SK-N-SH treated with all-trans-retinoic acid at 6 μM for 48 hours (cell line): ENCODE measurements at regions not wholly inside any gene's neighbourhood (a gene's known extent, or its start where the extent isn't known, plus 50 kb on each side); places are given as distances from the start of the nearest gene placed in this dataset.

Experiments used
- ATAC-seq: fragments of 200-7000 bp; cut with Tn5 transposase; 3 replicates; pipeline ENCODE4 v1.9.1; 2020; ENCODE audit warnings: mild to moderate bottlenecking, moderate library complexity
- ARNTL ChIP-seq: fragments of 450-650 bp; formaldehyde crosslinking; IDR thresholded peaks from 2 replicates; pipeline ENCODE4 v1.5.0; 2020; ENCODE audit warnings: low read depth, mild to moderate bottlenecking, moderate library complexity, borderline replicate concordance
- BACH2 ChIP-seq: fragments of 250-450 bp; sonication (Bioruptor Pico); IDR thresholded peaks from 2 replicates; pipeline ENCODE4 v1.9.0; 2021; ENCODE audit warnings: mild to moderate bottlenecking, borderline replicate concordance
- CREB5 ChIP-seq: fragments of 250-450 bp; sonication (Bioruptor Pico); IDR thresholded peaks from 2 replicates; pipeline ENCODE4 v1.5.1; 2020; ENCODE audit warnings: low read depth, mild to moderate bottlenecking, moderate library complexity
- CSDC2 ChIP-seq: fragments of 250-450 bp; sonication (Bioruptor Pico); IDR thresholded peaks from 2 replicates; pipeline ENCODE4 v1.5.0; 2020; ENCODE audit warnings: mild to moderate bottlenecking, moderate library complexity
- ESRRG ChIP-seq: fragments of 250-450 bp; sonication (Bioruptor Pico); IDR thresholded peaks from 2 replicates; pipeline ENCODE4 v1.6.1; 2021; ENCODE audit warnings: mild to moderate bottlenecking
- GLIS3 ChIP-seq: fragments of 250-450 bp; sonication (Bioruptor Pico); IDR thresholded peaks from 2 replicates; pipeline ENCODE4 v1.5.0; 2020; ENCODE audit warnings: mild to moderate bottlenecking, moderate library complexity
- ISL1 ChIP-seq: fragments of 250-450 bp; sonication (Bioruptor Pico); IDR thresholded peaks from 2 replicates; pipeline ENCODE4 v2.1.2; 2022; ENCODE audit warnings: mild to moderate bottlenecking, moderate library complexity
- OSR1 ChIP-seq: fragments of 250-450 bp; sonication (Bioruptor Pico); IDR thresholded peaks from 2 replicates; pipeline ENCODE4 v1.8.0; 2022; ENCODE audit warnings: moderate library complexity, mild to moderate bottlenecking, inconsistent platforms
- PATZ1 ChIP-seq: fragments of 250-450 bp; sonication (Bioruptor Pico); IDR thresholded peaks from 2 replicates; pipeline ENCODE4 v1.8.0; 2020; ENCODE audit warnings: mild to moderate bottlenecking, moderate library complexity, borderline replicate concordance
- POU6F1 ChIP-seq: fragments of 250-450 bp; sonication (Bioruptor Pico); IDR thresholded peaks from 2 replicates; pipeline ENCODE4 v1.8.0; 2021; ENCODE audit warnings: low read depth, mild to moderate bottlenecking, moderate library complexity, borderline replicate concordance
- PPARA ChIP-seq: fragments of 250-450 bp; sonication (Bioruptor Pico); IDR thresholded peaks from 2 replicates; pipeline ENCODE4 v1.5.0; 2020; ENCODE audit warnings: mild to moderate bottlenecking, borderline replicate concordance
- RARB ChIP-seq: fragments of 250-450 bp; sonication (Bioruptor Pico); IDR thresholded peaks from 2 replicates; pipeline ENCODE4 v1.8.0; 2021; ENCODE audit warnings: mild to moderate bottlenecking, moderate library complexity
- SNAI2 ChIP-seq: fragments of 250-450 bp; sonication (Bioruptor Pico); IDR thresholded peaks from 2 replicates; pipeline ENCODE4 v1.5.0; 2020; ENCODE audit warnings: mild to moderate bottlenecking, moderate library complexity
- TCF4 ChIP-seq: fragments of 250-450 bp; sonication (Bioruptor Pico); IDR thresholded peaks from 2 replicates; pipeline ENCODE4 v1.8.0; 2021; ENCODE audit warnings: mild to moderate bottlenecking, moderate library complexity, borderline replicate concordance
- TOX ChIP-seq: fragments of 250-450 bp; sonication (Bioruptor Pico); IDR thresholded peaks from 2 replicates; pipeline ENCODE4 v1.8.0; 2021; ENCODE audit warnings: mild to moderate bottlenecking, moderate library complexity, borderline replicate concordance
- TSHZ2 ChIP-seq: fragments of 250-450 bp; sonication (Bioruptor Pico); IDR thresholded peaks from 2 replicates; pipeline ENCODE4 v1.5.0; 2020; ENCODE audit warnings: mild to moderate bottlenecking, moderate library complexity
- ZC3H10 ChIP-seq: fragments of 250-450 bp; sonication (Bioruptor Pico); IDR thresholded peaks from 2 replicates; pipeline ENCODE4 v1.5.1; 2021; ENCODE audit warnings: mild to moderate bottlenecking, moderate library complexity
- ZFP3 ChIP-seq: fragments of 250-450 bp; sonication (Bioruptor Pico); IDR thresholded peaks from 2 replicates; pipeline ENCODE4 v1.5.0; 2020; ENCODE audit warnings: mild to moderate bottlenecking, moderate library complexity
- ZFP30 ChIP-seq: fragments of 450-650 bp; formaldehyde crosslinking; IDR thresholded peaks from 2 replicates; pipeline ENCODE4 v1.5.0; 2022; ENCODE audit warnings: mild to moderate bottlenecking, moderate library complexity
- ZNF565 ChIP-seq: fragments of 450-650 bp; formaldehyde crosslinking; conservative IDR thresholded peaks from 2 replicates; pipeline ENCODE4 v1.5.0; 2020; ENCODE audit warnings: low read depth, mild to moderate bottlenecking, moderate library complexity
- ZNF70 ChIP-seq: fragments of 450-650 bp; formaldehyde crosslinking; IDR thresholded peaks from 2 replicates; pipeline ENCODE4 v1.5.0; 2020; ENCODE audit warnings: mild to moderate bottlenecking, moderate library complexity
- ZNF8 ChIP-seq: fragments of 450-650 bp; formaldehyde crosslinking; IDR thresholded peaks from 2 replicates; pipeline ENCODE4 v1.5.0; 2020; ENCODE audit warnings: mild to moderate bottlenecking, moderate library complexity
- TF ChIP-seq, protein P1 (sequence below): fragments of 250-450 bp; sonication (Bioruptor Pico); IDR thresholded peaks from 2 replicates; pipeline ENCODE4 v1.5.1; 2021; ENCODE audit warnings: mild to moderate bottlenecking, moderate library complexity

DNA sequence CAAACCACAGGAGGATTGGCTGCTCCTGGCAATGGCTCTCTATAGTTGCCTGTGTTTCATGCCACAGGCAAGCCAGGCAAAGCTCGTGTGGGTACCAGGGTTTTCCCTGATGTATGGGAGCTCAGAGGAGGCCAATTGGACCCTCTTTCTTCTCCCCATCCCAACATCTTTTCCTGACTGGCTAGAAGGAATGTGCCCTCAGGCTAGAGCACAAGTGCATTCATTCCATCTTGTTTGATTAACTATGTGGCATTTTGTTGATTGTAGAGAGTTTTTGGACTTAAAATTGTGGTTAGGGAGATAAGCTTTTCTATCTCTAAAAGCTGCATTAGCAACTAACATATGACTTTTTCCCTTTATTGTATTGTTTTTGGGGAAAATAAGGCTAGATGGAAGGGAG is 561.3 kb downstream of the PSAT1 start:
- no peak for TF ChIP-seq PPARA
- no peak for TF ChIP-seq OSR1
- no peak for TF ChIP-seq POU6F1 (CRISPR knock-in tag)
- TF ChIP-seq ARNTL (CRISPR knock-in tag) = no peak
- TF ChIP-seq ZNF70 (CRISPR knock-in tag) = no peak
- no peak for TF ChIP-seq ZFP3
- no peak for TF ChIP-seq PATZ1 (CRISPR knock-in tag)
- TF ChIP-seq RARB = no peak
- TF ChIP-seq, protein P1, sequence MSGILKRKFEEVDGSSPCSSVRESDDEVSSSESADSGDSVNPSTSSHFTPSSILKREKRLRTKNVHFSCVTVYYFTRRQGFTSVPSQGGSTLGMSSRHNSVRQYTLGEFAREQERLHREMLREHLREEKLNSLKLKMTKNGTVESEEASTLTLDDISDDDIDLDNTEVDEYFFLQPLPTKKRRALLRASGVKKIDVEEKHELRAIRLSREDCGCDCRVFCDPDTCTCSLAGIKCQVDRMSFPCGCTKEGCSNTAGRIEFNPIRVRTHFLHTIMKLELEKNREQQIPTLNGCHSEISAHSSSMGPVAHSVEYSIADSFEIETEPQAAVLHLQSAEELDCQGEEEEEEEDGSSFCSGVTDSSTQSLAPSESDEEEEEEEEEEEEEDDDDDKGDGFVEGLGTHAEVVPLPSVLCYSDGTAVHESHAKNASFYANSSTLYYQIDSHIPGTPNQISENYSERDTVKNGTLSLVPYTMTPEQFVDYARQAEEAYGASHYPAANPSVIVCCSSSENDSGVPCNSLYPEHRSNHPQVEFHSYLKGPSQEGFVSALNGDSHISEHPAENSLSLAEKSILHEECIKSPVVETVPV (CRISPR knock-in tag) = no peak
- no peak for TF ChIP-seq ZFP30
- no peak for TF ChIP-seq GLIS3 (CRISPR knock-in tag)
- TF ChIP-seq ZNF8 (CRISPR knock-in tag) = no peak
- TF ChIP-seq CREB5 (CRISPR knock-in tag) = no peak
- no peak for TF ChIP-seq ZNF565
- no peak for TF ChIP-seq ZC3H10 (CRISPR knock-in tag)
- no peak for TF ChIP-seq TOX (CRISPR knock-in tag)
- TF ChIP-seq ESRRG (CRISPR knock-in tag) = no peak
- no peak for TF ChIP-seq CSDC2 (CRISPR knock-in tag)
- no peak for TF ChIP-seq SNAI2 (CRISPR knock-in tag)
- no peak for TF ChIP-seq ISL1 (CRISPR knock-in tag)
- no peak for ATAC-seq

DNA sequence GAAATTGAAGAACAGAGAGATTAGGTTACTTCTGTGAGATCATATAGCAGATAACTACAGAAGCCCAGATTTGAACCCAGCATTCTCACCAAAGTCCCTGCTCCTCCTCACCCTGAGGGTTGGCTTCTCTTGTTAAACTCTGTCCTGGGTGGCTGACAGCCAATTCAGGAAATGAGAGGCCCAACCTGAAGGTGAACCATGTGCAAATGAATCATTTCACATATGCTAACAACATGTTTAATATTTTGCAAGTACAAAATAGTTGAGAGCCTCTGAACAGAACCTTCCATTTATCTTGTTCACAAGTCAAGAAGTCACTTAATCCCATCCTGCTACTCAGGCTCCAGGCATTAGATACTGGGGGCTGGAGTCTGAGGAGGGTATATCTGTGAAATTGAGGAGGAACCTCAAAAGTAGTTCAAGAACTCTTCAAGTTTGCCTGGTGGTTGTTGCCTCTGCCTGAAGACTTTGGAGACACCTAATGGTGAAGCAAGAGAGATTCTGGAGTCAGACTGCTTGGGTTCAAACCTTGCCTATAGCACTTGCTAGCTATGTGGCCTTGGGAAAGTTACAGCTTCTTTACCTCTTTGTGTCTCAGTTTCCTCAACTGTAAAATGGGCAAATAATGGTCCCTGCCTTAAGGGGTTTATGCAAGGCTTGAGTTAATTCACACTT is 564.0 kb downstream of the PSAT1 start:
- TF ChIP-seq ZFP30 (no peak), ZNF70 (CRISPR knock-in tag) (no peak), ZFP3 (no peak), POU6F1 (CRISPR knock-in tag) (no peak), GLIS3 (CRISPR knock-in tag) (no peak), RARB (no peak), CSDC2 (CRISPR knock-in tag) (no peak), TCF4 (CRISPR knock-in tag) (no peak), TSHZ2 (CRISPR knock-in tag) (no peak), ESRRG (CRISPR knock-in tag) (no peak), ISL1 (CRISPR knock-in tag) (no peak), PPARA (no peak), CREB5 (CRISPR knock-in tag) (no peak), ZNF8 (CRISPR knock-in tag) (no peak), ZNF565 (no peak), BACH2 (CRISPR knock-in tag) (no peak), SNAI2 (CRISPR knock-in tag) (no peak), ZC3H10 (CRISPR knock-in tag) (no peak), TOX (CRISPR knock-in tag) (no peak)
- TF ChIP-seq, protein P1 (CRISPR knock-in tag) = no peak
- ATAC-seq = no peak
